Suppressor macrophage treated with lipopolysaccharide for 1 hour (primary cell): ENCODE measurements at regions not wholly inside any gene's neighbourhood (a gene's known extent, or its start where the extent isn't known, plus 50 kb on each side); places are given as distances from the start of the nearest gene placed in this dataset.
"Not testable (repeated sequence)": the region's sequence is repeated elsewhere in the genome, so short reads cannot be mapped to it uniquely, and the experiment has no call there.

ENCODE experiments used
- DNase-seq, 3 donors: peaks; one replicate each; pipeline ENCODE4 v3.0.0-alpha.2; 2020 to 2022

DNA sequence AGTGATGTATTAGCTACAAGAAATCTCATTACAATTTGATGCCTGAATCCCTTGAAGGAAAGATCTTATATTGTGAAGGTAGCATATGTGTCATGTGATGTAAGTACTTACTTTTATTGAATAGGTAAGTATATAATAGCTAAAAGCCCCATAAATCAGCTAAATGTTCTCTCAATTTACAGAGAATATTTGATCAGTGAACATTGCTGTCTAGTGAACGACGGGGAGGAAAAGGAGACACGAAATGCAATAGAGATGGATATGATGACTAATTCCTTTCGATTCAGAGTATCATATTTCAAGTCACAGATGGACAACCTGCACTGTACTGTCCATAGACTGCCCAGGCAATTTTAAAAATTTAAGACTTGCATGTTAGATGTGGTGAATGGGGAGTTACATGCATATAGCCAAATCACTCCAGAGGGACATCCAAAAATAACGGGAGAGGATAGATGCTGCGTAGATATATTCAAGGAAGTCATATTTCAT, 462.1 kb upstream of the CDIN1 start:
- DNase-seq = no peak

DNA sequence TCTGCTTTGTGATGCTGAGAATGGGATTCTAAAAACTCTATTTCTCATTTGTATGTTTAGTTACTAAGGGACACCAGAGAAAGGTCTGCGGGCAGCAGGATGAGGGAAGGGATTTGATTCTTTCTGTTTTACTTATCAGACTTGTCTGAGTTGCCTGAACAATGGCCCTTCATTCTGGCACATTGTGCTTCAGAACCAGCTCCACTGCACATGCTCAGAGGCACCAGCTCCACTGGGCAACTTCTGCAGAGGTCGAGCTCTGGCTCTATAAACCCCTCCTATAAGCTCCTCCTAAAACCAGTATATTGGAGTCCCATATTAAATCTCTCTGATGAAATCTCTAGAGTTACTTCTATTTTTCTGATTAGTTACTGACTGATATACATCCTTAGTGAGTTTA, 453.2 kb upstream of the CDIN1 start:
- no peak for DNase-seq

DNA sequence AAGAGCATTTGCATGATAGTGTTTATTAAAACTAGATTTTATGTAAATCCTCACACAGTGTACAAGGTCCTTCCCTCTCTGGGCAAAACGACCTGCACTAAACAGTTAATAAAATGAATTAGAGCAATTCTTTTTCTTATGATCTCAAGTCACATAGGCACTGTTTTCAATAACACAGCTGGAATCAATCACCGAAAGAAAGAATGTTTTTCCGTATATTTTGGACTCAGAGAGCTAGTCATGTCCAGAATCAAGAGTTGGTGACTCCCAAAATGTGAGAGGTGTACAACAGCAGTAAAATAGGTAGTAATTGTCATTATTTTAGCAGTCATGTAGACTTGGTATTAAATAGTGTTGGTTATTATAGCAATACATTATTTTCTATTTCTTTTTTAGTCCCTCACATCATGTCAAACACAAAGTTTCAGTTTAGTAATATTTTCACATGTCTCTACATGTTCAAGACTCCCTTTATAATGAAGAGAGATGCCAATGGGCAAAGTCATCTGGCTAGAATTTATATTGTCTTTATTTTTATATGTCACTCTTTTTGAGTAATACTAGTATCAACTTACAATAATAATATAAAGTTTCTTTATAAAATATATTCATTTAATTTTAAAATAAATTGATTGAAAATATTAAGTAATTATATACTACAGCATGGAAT, 448.6 kb upstream of the CDIN1 start:
- no peak for DNase-seq

DNA sequence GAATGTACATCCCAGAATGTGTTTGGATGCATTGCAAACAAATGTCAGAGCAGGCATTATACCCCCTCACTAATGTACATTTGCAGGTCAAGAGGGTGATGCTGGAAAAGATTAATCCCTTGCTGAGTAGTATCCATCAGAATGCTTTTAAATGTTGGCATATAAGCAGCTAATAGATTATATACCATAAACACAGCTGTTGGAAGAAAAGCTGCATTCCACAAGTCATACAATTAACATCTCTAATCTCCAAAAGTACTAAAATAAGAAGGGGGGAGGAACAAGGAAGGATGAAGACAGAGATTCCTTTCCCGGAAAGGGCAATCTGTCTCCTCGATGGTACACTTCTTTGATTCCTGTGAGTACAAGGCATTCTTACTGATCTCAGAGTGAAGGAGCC, 445.7 kb upstream of the CDIN1 start:
- no peak for DNase-seq

DNA sequence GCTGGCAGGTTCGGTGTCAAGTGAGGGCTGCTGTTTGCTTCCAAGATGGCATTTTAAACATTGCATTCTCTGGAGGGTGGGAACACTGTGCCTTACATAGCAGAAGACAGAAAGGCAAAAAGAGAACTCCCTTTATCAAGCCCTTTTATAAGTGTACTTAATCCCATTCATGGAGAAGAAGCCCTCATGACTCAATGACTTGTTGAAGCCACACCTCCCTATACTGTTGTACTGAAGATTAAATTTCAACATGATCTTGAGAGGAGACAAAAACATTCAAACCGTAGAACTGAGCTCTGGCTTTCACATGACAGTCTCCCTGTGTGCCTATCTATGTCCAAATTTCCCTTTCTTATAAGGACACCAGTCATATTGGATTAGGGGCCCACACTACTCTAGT, 443.4 kb upstream of the CDIN1 start:
- DNase-seq = no peak

DNA sequence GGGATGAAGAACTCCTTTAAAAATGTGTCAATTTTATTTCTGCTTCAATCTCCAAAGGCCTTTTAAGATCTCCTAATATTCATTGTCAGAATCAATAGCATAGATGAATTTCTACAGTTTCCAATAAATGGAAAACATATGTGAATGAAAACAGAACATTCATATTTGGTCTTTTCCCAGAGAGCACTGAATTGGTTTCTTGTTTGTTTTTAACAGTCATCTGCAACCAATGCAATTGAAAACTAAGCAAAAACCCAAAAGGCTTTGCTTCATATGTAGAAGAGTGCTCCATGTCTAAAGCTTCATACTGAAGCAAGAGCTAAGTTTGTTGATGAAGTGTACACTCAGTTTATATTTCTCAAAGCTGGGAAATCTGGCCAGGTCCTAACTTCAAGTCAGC, 426.5 kb upstream of the CDIN1 start:
- no peak for DNase-seq

DNA sequence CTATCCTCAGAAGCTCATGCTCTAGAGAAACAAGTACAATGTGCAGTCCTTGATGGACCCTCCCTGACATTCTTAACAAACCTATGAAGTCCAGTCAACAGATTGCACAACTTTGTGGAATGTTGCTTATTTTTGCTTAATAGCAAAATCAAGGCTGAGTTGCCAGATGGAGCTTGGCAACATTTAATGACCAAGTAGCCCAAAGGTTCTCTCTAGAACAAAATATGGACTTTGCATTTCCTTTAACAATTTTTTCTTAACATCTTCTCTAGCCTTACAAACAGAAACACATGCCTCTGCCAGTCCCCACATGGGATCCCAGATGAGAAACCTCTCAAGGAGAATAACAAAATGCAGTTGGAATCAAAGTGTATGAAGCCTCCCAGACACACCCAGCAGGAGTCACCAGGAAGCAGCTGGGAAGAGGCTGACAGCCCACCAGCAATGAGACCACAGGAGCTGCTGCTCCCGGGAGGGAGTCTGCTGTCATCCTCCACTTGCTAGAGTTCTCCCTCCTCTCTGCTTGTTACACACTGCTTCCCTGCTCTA, 422.5 kb upstream of the CDIN1 start:
- DNase-seq = no peak

DNA sequence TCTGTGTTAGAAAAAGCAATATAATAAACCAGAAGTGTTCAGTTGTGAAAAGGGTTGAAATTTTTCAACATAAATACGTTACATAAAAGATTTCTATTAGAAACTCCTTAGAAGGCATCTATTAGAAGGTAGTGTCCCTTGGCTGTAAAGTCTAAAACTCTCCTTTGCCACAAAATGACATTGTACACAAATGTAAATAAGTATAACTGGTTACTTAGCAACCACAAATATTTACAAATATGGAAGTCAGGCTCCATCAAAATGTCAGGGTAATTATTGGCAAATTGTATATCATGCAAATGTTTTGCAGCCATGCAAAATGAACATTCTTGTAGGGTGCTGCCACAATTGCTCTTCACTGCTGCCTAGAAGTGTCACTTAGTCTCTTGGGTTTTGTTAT, 419.1 kb upstream of the CDIN1 start:
- DNase-seq = no peak

DNA sequence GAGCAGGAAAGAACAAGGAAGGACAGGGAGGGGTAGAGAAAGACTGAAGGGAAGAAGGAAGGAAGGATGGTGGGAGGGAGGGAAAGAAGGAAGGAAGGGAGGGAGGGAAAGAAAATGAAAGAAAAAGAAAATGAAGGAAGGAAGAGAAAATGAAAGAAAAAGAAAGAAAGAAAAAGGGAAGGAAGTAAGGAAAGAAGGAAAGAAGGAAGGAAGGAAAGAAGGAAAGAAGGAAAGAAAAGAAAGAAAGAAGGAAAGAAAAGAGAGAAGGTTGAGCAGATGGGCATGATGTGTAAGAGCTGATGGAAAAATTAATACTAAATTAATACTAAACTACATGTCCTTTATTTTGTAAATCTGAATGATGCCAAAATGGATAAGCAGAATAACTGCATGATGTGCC, 418.3 kb upstream of the CDIN1 start:
- no peak for DNase-seq

DNA sequence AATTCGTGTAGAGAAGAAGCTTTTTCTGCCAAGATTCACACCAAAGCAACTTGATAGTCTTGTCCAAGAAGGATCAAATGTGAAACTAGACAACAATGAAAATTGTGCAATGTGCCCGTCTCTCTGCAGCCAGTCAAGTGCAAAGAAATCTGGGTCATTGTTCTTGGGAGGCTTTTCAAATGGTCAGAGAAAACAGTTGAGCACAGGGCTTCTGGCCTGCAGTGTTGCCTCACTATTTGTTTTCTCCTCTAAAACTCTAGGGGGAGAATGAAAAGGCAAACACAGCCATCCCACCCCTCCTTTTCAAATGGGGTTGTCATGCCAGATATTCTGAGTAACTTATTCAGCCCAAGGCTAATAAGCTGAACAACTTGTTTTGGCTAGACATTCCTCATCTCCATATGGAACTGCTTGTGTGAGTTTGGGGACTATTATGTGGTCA, 417.6 kb upstream of the CDIN1 start:
- DNase-seq = no peak

DNA sequence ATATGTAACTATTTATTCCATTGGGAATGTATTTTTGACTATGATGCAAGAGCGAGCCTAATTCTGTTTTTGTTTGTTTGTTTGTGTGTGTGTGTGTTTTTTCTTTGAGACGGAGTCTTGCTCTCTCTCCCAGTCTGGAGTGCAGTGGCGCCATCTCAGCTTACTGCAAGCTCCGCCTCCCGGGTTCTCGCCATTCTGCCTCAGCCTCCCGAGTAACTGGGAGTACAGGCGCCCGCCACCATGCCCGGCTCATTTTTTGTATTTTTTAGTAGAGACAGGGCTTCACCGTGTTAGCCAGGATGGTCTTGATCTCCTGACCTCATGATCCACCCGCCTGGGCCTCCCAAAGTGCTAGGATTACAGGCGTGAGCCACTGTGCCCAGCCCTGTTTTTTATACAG, 415.4 kb upstream of the CDIN1 start:
- DNase-seq = not testable (repeated sequence)

DNA sequence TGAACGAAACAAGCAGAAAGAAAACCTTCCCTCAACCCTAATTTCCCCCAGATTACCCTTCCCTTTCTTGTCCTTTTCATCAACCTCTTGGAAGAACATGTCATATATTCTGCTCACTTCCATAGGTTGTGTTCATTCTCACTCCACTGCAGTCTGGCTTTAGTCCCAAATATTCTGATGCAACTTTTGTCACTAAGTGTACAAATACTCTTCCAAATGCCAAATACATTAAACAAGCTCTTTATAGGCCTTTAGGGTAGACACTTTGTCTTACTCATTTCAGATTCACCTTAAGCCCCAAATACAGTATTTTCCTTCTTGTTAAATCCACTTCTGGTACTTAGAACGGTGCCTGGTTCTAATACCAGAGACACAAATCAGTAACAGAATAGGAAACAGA, 406.5 kb upstream of the CDIN1 start:
- DNase-seq = no peak

DNA sequence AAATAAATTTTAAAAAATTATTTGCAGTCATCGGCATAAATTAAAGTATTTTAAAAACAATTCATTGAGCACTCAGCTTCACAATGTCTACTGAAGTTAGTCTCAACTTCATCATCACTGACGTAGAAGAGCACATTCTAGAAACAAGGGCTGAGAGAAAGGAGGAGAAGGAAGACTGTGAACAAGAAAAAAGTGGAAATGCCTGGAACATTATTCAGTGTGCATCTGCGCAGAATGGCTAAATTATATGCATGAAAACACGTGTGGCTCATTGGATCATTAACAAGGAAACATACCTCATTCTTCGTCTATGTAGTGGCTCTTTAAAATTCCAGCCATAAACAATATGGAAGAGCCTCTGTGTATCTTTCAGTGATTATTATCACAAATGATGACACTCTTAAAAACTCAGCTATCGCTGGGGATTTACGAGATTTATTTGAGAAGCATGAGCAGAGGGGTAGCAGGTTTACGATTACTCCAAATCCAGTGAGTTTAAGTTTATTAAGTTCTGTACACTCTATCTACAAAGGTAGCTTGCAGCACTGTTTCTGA, 404.2 kb upstream of the CDIN1 start:
- no peak for DNase-seq

DNA sequence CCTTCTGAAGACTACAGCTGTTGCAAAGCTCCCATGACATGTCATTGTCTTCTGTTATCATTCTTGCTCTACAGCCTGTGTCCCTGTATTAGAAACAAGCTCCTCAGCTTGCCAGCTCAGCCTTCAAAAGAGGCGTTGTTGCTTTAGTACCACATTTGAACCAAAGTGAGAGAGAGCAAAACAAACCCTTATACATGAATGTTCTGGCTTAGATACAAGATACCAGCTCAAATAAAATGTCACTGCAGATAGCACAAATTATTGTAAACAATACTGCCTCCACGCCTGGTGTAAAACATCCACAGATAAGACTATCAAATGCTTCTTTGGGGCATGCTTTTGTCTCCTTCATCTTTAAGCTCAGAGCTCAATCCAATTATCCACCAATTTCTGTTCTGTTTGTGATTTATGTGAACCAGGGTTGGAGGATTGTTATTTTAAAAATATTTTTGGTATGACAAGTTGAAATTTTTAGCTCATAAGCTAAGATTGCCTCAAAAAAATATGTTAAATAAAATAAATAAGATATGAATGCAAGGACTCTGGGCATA, 403.6 kb upstream of the CDIN1 start:
- no peak for DNase-seq

DNA sequence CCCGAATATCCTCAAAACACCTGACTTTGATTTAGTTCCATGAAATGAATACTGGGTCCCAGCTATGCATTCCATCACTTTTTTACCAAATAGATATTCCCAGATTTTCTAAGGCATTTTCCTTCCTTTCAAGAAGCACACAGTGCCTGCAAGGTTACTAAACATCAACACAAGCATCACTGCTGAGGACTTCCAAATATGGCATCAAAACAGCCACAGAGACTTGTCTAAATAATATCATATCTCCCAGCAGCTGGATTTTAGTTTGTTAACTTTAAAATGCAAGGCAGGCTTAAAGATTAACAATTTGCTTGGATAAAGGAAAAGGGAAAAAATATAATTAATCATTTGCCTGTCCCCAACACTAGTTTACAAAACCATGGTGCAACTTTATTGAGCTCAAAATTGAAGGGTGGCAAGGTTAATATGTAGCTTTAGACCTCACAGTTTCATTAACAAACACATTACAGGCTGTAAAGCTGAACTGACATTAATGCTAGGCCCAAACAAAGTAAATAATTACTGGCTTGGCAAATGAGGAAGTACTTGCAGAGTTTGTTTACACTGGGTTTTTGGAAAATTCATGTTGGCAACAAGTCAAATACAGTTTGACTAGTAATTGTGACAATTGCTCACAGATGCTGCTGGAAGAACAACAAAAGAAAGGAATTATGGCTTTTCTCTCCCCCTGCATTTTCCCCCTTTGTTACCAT, 401.7 kb upstream of the CDIN1 start:
- no peak for DNase-seq

DNA sequence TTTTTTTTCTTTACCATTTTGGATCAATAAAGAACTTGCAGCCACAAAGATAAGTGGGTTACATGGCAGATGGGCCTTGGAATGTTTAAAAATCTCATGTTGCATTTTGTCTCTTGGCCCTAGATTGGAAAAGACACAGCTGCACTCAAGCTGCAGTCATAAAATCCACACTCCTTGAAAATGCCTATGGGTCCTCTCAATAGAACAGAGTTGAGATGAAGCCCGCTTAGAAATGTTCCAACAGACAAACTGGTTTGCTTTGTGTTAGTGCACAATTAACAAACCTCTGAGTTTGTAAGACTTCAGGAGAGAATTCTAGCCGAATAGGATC, 401.2 kb upstream of the CDIN1 start:
- DNase-seq = no peak

DNA sequence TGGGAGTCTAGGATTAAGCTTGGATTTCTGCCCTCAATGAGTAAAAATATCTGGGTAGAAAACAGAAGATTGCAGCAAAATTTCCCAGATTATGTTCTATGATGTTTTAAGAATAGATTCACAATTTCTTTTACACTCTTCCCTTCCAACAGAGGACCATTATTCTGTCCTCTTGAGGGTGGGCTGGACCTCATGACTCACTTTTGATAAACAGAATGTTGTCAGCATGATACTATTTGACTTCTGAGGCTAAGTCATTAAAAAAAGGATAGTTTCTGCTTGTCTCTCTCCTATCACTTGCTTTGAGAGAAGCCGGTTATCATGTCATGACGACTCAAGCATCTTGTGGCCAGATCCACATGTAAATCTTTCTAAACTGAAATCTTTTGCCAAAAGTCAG, 396.2 kb upstream of the CDIN1 start:
- DNase-seq = no peak

DNA sequence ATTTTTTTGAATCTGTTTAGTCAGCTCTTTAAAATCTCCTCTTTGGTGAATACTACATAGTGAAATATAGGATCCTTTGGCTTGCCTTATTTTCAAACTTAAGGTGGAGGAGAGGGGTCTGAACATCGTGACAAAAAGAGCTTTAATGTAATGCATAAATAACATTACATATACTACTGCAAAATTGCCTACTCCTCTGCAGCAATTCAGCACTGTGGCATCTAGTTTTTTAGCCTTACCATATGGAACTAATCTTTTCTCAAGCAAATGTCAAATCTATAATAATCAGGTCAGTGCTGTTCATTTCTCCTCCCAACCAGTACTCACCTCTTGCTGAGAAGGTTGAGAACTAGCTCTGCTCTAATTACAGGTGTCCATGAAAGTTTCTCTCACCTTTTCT, 394.0 kb upstream of the CDIN1 start:
- no peak for DNase-seq

DNA sequence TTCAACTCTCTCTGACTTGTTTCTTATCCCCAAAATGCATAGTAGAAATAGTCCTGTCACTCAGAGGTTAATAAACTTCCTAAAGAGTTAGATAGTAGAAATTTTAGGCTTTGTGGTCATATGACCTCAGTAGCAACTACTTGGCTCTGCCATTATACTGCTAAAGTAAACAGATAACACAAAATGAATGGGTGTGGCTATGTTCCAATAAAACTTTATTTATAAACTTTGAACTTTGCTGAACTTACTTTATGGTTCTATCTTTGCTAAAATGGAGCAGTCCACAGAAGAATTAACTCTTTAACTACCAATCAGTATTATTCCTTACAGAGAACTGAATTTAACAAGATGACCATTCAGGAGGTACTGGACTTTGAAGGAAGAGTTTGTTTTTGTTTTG, 393.6 kb upstream of the CDIN1 start:
- no peak for DNase-seq

DNA sequence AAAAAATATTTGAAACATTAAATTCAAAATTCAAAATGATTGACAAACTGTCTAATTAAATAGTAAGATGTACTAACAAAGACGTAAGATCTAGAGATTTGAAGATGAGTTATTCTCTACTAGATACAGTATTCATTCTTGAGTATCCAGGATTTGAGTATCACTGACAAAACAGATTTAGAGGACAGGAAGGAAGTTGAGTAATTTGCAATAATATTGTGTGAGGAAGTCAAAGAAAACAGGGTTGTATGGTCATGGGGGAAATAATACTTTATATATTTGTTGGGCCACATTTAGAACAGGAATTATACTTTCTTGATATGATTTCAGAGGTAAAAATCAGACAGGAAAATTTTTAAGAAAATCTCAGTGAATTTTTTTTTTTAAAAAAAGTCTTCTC, 393.1 kb upstream of the CDIN1 start:
- no peak for DNase-seq

DNA sequence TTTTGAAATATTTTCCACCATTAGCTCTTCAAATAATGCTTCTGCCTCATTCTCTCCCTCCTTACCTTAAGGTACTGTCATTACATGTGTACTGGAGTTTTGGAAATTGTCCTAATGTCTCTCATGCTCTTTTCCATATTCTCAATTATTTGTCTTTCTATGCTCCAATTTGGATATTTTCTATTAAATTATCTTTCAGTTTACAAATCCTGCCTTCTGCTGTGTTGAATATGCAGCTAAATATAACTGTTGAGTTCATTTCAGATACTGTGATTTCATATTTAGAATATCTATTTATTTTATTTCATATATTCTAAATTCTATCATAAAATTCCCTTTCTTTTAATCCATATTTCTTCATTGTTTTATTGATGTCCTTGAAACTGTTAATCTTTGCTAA, 388.0 kb upstream of the CDIN1 start:
- DNase-seq = no peak

DNA sequence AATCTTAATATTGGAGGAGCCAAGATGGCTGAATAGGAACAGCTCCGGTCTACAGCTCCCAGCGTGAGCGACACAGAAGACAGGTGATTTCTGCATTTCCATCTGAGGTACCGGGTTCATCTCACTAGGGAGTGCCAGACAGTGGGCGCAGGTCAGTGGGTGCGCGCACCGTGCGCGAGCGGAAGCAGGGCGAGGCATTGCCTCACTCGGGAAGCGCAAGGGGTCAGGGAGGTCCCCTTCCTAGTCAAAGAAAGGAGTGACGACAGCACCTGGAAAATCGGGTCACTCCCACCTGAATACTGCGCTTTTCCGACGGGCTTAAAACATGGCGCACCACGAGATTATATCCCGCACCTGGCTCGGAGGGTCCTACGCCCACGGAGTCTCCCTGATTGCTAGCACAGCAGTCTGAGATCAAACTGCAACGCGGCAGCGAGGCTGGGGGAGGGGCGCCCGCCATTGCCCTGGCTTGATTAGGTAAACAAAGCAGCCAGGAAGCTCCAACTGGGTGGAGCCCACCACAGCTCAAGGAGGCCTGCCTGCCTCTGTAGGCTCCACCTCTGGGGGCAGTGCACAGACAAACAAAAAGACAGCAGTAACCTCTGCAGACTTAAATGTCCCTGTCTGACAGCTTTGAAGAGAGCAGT, 383.9 kb upstream of the CDIN1 start:
- not testable (repeated sequence) for DNase-seq

DNA sequence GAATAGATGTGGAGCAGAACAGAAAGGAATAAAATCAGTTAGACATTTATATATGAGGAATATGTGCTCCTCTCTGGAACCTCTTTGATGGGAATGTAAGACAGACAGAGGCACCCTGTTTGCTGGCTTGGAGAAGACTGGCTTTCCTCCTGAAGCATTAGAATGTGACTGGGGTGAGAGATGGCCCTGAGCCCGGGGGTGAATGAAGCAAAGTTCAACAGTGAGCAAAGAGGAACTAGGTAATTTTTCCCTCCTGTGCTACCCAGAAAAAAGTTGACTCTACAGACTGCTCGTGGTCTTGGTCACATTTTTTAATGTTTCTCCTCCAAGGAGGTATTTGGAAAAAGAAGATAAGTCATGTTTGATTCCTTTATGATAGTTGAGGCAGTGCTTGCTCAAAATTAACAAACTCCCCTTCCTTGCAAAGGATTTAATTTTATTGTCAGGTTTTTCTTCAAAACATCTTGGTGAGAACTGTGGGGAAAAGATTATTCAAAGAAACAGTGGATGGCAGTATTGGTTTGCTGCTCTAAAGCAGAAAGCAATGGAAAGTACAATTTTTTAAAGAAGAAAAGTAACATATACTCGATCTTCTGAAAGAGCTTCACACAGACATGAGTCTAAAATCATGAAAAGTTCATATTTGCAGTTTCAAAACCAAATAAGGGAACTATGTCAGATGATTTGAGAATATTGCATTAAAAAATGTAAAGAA, 370.4 kb upstream of the CDIN1 start:
- DNase-seq = no peak
